Liver (tissue), 3 donors: ENCODE measurements at regions not wholly inside any gene's neighbourhood (a gene's known extent, or its start where the extent isn't known, plus 50 kb on each side); places are given as distances from the start of the nearest gene placed in this dataset.

Experiments used
- FOXA2 ChIP-seq: IDR thresholded peaks from 2 replicates; pipeline ENCODE4 v1.6.1; 2016; ENCODE audit warnings: antibody characterized with exemption
- RAD21 ChIP-seq, 2 donors: IDR thresholded peaks; 2 replicates each; pipeline ENCODE4 v1.6.1; 2016; ENCODE audit warnings: antibody characterized with exemption in 2 of 2, mild to moderate bottlenecking in 2 of 2
- TF ChIP-seq, protein P1 (sequence below): fragments of 150-350 bp; IDR thresholded peaks from 2 replicates; pipeline ENCODE4 v1.5.1; 2017; ENCODE audit warnings: improper control_type of control experiment, low read depth, low read length; ENCODE audit not compliant: missing input control
- donor health status: healthy.
- donor health status: healthy.

DNA sequence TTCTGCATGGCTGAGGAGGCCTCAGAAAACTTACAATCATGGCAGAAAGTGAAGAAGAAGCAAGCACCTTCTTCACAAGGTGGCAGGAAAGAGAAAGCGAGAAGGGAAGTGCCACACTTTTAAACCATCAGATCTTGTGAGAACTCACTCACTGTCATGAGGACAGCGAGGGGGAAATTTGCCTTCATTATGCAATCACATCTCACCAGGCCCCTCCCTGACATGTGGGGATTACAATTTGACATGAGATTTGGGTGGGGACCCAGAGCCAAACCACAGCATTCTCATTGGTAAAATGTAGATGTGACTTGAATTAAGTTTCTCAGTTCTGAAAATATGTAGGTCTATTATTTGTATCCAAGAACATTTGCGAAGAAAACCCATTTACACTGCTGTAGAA is 854.8 kb downstream of the EPHA4 start:
- TF ChIP-seq, protein P1, sequence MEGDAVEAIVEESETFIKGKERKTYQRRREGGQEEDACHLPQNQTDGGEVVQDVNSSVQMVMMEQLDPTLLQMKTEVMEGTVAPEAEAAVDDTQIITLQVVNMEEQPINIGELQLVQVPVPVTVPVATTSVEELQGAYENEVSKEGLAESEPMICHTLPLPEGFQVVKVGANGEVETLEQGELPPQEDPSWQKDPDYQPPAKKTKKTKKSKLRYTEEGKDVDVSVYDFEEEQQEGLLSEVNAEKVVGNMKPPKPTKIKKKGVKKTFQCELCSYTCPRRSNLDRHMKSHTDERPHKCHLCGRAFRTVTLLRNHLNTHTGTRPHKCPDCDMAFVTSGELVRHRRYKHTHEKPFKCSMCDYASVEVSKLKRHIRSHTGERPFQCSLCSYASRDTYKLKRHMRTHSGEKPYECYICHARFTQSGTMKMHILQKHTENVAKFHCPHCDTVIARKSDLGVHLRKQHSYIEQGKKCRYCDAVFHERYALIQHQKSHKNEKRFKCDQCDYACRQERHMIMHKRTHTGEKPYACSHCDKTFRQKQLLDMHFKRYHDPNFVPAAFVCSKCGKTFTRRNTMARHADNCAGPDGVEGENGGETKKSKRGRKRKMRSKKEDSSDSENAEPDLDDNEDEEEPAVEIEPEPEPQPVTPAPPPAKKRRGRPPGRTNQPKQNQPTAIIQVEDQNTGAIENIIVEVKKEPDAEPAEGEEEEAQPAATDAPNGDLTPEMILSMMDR, result no peak
- TF ChIP-seq FOXA2 (no peak), RAD21 (IDR thresholded peaks at IDR 0.05) (no peak)
